ENCODE measurements at regions not wholly inside any gene's neighbourhood (a gene's known extent, or its start where the extent isn't known, plus 50 kb on each side); places are given as distances from the start of the nearest gene placed in this dataset.
A peak's percentile ranks its signal among the peaks of the same experiment; 100 is the strongest.

GRCh38 chr11:16685914-16686313, 52.5 kb upstream of the C11orf58 start:
- DNase-seq: no peak

GRCh38 chr11:16678466-16679116, 59.9 kb upstream of the C11orf58 start:
- no peak for DNase-seq

GRCh38 chr11:16669799-16670415, 68.5 kb upstream of the C11orf58 start:
- no peak for DNase-seq

GRCh38 chr11:16632295-16633200, 105.9 kb upstream of the C11orf58 start:
- DNase-seq: no peak

GRCh38 chr11:16630651-16631050, 107.8 kb upstream of the C11orf58 start:
- DNase-seq: no peak

- DNase-seq: no peak
Observed at GRCh38 chr11:16618431-16618830, 120.0 kb upstream of the C11orf58 start.

- no peak for DNase-seq
Observed at GRCh38 chr11:16615480-16615879, 123.0 kb upstream of the C11orf58 start.

GRCh38 chr11:16613512-16614381, 124.7 kb upstream of the C11orf58 start:
- DNase-seq: peak in 52 of 56 donors; percentile 47 to 91 (median 77)

GRCh38 chr11:16613262-16613511, 125.3 kb upstream of the C11orf58 start:
- peak in 1 of 56 donors; percentile 54 for DNase-seq

- DNase-seq: peak in 1 of 56 donors; percentile 18
Observed at GRCh38 chr11:16612566-16613261, 125.7 kb upstream of the C11orf58 start.

- no peak for DNase-seq
Observed at GRCh38 chr11:16611926-16612565, 126.4 kb upstream of the C11orf58 start.

GRCh38 chr11:16611401-16611921, 127.0 kb upstream of the C11orf58 start:
- no peak for DNase-seq

- DNase-seq: no peak
Observed at GRCh38 chr11:16610738-16611388, 127.6 kb upstream of the C11orf58 start.

- DNase-seq: no peak
Observed at GRCh38 chr11:16610213-16610737, 128.2 kb upstream of the C11orf58 start.

- DNase-seq: no peak
Observed at GRCh38 chr11:16609769-16610168, 128.7 kb upstream of the C11orf58 start.

GRCh38 chr11:16607675-16608644, 130.5 kb upstream of the C11orf58 start:
- DNase-seq: peak in 35 of 56 donors; percentile 28 to 73 (median 51)

GRCh38 chr11:16606784-16607674, 131.4 kb upstream of the C11orf58 start:
- peak in 20 of 56 donors; percentile 28 to 67 (median 52) for DNase-seq

All from nucleus accumbens (tissue), 56 donors.